GM10248 (cell line): ENCODE measurements at regions not wholly inside any gene's neighbourhood (a gene's known extent, or its start where the extent isn't known, plus 50 kb on each side); places are given as distances from the start of the nearest gene placed in this dataset.

Source experiments
- CTCF ChIA-PET: fragments of 300-600 bp; sonication (Branson Sonifier 250); formaldehyde crosslinking; extraction: SDS; loops from one replicate; lab custom pipeline; 2021; ENCODE audit warnings: antibody characterized with exemption; lab: Yijun Ruan, JAX
- POLR2A ChIA-PET: fragments of 350-650 bp; sonication (Branson Sonifier 250); formaldehyde crosslinking; extraction: SDS; loops from one replicate; lab custom pipeline; 2020; ENCODE audit warnings: antibody characterized with exemption; lab: Yijun Ruan, JAX
- DNase-seq: peaks from one replicate; pipeline ENCODE4 v3.0.0; 2012; ENCODE audit errors: extremely low spot score
- CTCF ChIP-seq: IDR thresholded peaks from 2 replicates; pipeline ENCODE4 v1.5.1; 2012; ENCODE audit warnings: mild to moderate bottlenecking, low read depth; ENCODE audit errors: extremely low read depth, missing control alignments, control extremely low read depth

- DNase-seq, result no peak
- no peak for TF ChIP-seq CTCF
- POLR2A ChIA-PET, result no interaction called here
- CTCF ChIA-PET, result interaction anchor here (0.9 to 1.5 kb wide), 2 partner anchors 12 to 40 kb away, joined by 3 read pairs; no protein-coding TSS in a partner anchor
Measured at GRCh38 chr6:166677941-166678340, 50.9 kb upstream of the RPS6KA2 start.
